Uterus (tissue), 2 donors: ENCODE measurements at regions not wholly inside any gene's neighbourhood (a gene's known extent, or its start where the extent isn't known, plus 50 kb on each side); places are given as distances from the start of the nearest gene placed in this dataset.

ENCODE experiments used
- CTCF ChIP-seq, 4 experiments: fragments of 200-600 bp in 2 of 4; fragments of 450-650 bp in 2 of 4; sonication (generic) in 2 of 4; IDR thresholded peaks; one replicate each; pipeline ENCODE4 v1.5.1; 2016 to 2019; ENCODE audit warnings: antibody characterized with exemption in 4 of 4, mild to moderate bottlenecking in 2 of 4, moderate library complexity in 1 of 4
- POLR2A ChIP-seq, 2 donors: fragments of 450-650 bp; IDR thresholded peaks; one replicate each; pipeline ENCODE4 v1.6.1; 2016; ENCODE audit warnings: antibody characterized with exemption in 2 of 2, mild to moderate bottlenecking in 1 of 2, moderate library complexity in 1 of 2

GRCh38 chr14:82621881-82622450 is 1088.3 kb upstream of the SEL1L start:
- TF ChIP-seq CTCF (IDR thresholded peaks at IDR 0.05) = no peak
- TF ChIP-seq POLR2A (IDR thresholded peaks at IDR 0.05) = no peak
